ENCODE measurements at regions not wholly inside any gene's neighbourhood (a gene's known extent, or its start where the extent isn't known, plus 50 kb on each side); places are given as distances from the start of the nearest gene placed in this dataset.

DNA sequence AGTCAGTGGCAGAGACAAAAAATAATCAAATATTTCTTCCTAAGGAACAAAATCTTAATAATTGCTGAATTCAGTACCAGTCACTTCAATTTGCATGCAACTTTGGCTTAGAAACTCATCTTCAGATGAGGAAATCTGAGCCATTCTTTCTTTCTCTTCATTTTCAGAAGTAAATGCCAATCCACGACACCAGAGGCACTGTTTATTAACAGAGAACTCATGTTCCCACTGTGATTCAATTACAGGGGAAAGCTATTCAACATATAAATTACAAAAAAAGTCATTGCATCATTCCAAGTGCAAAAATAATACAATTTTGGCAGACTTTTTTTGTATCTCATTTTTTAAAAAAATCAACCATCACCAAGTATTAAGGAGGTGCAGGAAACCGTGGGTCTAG is 816.1 kb upstream of the TMEM132C start:
- Histone ChIP-seq H3K4me3 (ENCODE audit: low read depth, low read length) (no peak overlapping the region), H3K27me3 (ENCODE audit: control insufficient read depth, insufficient read depth, low read length) (0 out of 2 replicates have a peak, but pooled peaks cover 2% of the 10 kb centered on the region), H3K36me3 (ENCODE audit: control insufficient read depth, insufficient read depth, low read length) (no peaks in the 10 kb centered on the region)
- TF ChIP-seq, protein P1, sequence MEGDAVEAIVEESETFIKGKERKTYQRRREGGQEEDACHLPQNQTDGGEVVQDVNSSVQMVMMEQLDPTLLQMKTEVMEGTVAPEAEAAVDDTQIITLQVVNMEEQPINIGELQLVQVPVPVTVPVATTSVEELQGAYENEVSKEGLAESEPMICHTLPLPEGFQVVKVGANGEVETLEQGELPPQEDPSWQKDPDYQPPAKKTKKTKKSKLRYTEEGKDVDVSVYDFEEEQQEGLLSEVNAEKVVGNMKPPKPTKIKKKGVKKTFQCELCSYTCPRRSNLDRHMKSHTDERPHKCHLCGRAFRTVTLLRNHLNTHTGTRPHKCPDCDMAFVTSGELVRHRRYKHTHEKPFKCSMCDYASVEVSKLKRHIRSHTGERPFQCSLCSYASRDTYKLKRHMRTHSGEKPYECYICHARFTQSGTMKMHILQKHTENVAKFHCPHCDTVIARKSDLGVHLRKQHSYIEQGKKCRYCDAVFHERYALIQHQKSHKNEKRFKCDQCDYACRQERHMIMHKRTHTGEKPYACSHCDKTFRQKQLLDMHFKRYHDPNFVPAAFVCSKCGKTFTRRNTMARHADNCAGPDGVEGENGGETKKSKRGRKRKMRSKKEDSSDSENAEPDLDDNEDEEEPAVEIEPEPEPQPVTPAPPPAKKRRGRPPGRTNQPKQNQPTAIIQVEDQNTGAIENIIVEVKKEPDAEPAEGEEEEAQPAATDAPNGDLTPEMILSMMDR (IDR thresholded peaks at IDR 0.05; ENCODE audit: insufficient read depth, low read depth, low read length): no peak
- DNase-seq (ENCODE audit: low read depth): no peak
- ChIA-PET POLR2A (no interaction called here), CTCF (no interaction called here)

DNA sequence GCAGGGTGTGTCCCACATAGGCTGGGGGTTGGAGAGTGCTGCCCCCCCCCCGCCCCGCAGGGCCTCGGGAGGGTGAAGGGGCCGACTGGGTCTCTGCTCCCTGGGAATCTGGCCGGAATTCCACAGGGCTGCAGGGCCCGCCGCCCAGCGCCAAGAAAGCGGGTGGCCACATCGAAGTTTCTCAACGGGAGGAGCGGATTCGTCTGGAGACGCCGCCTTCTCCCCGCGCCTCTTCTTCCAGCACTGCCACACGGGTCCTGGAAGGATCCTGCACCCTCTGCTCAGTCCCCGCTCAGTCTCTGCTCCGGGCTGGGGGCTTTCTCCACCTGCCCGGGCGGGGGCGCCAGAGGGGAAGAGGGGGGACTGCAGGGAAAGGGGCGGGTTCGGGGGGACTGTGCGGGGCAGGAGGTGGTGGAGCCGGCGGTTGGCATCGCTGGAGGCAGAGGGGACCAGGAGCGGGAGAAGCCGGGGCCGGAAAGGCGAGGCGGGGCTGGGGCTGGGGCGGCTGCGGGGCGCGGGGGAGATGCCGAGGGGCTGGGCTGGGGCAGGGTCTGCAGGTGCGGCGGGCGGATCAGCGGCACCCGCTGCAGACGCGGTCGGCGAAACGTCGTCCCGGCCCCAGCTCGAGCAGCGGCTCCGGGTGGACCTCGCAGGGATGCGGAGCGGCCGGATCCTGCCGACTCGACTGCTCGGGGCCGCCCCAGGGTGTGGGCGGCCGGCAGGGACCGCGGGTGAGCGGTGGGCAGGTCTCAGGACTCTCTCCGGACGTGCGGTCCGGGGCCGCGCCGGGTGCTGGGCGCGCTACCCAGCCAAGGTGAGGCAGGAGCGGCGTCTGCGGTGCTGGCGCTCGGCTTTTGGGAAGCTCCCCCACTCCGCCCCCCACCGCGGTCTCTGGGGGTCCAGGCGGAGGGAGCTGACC is 811.4 kb upstream of the TMEM132C start:
- Histone ChIP-seq H3K4me3 (ENCODE audit: low read depth, low read length) (peak overlapping the region; percentile 33), H3K27me3 (ENCODE audit: control insufficient read depth, insufficient read depth, low read length) (peaks cover 7% of the 10 kb centered on the region), H3K36me3 (ENCODE audit: control insufficient read depth, insufficient read depth, low read length) (no peaks in the 10 kb centered on the region)
- TF ChIP-seq, protein P1 (IDR thresholded peaks at IDR 0.05; ENCODE audit: insufficient read depth, low read depth, low read length): peak; percentile 38
- no peak for DNase-seq (ENCODE audit: low read depth)
- ChIA-PET CTCF (interaction anchor here (0.8 to 1.0 kb wide), 2 partner anchors 222 to 257 kb away, joined by 3 to 4 read pairs; no protein-coding TSS in a partner anchor), POLR2A (no interaction called here)

DNA sequence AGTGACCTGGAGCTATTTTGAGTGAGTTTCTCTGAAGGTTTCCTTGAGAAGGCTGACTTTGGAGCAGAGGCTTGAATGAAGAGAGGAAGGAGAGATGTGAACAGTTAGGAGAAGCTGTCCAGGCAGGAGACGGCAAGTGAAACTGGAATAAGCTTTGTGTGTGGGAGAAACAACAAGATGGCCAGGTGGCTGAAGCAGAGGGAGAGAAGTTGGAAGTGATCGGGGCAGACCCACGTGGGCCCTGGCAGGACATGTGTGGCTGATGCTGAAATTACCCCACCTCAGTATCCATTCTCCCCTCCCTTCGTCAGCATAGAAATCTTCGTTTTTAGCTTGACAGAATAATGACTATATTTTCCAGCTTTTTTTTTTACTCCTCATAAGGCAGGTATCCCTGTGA is 809.2 kb upstream of the TMEM132C start:
- ChIA-PET POLR2A (interaction anchor here (0.6 kb wide), 1 partner anchor 35 kb away, joined by 4 read pairs; no protein-coding TSS in a partner anchor), CTCF (interaction anchor here (0.6 to 1.4 kb wide), 3 partner anchors 114 to 357 kb away, joined by 3 read pairs; no protein-coding TSS in a partner anchor)

DNA sequence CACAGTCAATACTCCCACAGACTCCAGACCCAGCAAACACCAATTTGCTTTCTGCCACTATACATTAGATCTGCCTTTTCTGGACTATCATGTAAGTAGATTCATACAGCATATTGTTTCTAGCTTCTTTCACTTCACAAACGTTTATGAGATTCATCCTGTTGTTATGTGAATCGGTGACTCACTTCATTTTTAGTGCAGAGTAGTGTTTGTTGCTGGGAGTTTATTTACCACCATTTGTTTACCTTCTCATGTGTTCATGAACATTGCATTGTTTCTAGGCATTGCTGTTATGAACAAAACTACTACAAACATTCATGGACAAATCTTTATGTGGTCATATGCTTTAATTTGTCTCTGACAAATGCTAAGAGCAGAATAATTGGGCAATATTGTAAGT is 807.8 kb upstream of the TMEM132C start:
- CTCF ChIA-PET: no interaction called here
- H3K36me3 ChIP-seq (ENCODE audit: control insufficient read depth, insufficient read depth, low read length): no peaks in the 10 kb centered on the region
- TF ChIP-seq, protein P1 (IDR thresholded peaks at IDR 0.05; ENCODE audit: insufficient read depth, low read depth, low read length): no peak
- no peak overlapping the region for H3K4me3 ChIP-seq (ENCODE audit: low read depth, low read length)
- peaks cover 6% of the 10 kb centered on the region for H3K27me3 ChIP-seq (ENCODE audit: control insufficient read depth, insufficient read depth, low read length)
- POLR2A ChIA-PET: no interaction called here
- DNase-seq (ENCODE audit: low read depth): no peak

More for the DNA sequence above, 809.2 kb upstream of the TMEM132C start:
- TF ChIP-seq, protein P1 (IDR thresholded peaks at IDR 0.05; ENCODE audit: insufficient read depth, low read depth, low read length): no peak
- no peaks in the 10 kb centered on the region for H3K36me3 ChIP-seq (ENCODE audit: control insufficient read depth, insufficient read depth, low read length)
- H3K4me3 ChIP-seq (ENCODE audit: low read depth, low read length): no peak overlapping the region
- DNase-seq (ENCODE audit: low read depth): no peak
- H3K27me3 ChIP-seq (ENCODE audit: control insufficient read depth, insufficient read depth, low read length): peaks cover 7% of the 10 kb centered on the region

DNA sequence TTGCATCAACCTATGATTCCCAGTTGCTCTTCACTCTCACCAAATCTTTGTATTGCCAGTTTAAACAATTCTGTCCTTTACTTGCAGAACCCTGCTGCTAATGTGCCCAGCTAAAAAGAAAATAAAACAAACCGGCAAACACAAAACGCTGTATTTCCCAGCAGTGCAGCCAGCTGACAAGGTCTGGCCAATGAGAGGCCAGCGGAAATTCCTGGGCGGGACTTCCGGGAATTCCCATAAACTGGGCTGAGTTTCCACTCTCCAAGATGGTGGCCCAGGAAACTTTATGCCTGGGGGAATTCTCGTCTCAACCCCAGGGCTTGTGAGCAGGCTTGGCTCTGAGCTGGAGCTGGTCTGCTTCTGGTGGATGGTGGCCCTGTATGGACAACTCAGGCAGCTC is 807.3 kb upstream of the TMEM132C start:
- TF ChIP-seq, protein P1 (IDR thresholded peaks at IDR 0.05; ENCODE audit: insufficient read depth, low read depth, low read length): no peak
- CTCF ChIA-PET: interaction anchor here (1.0 kb wide), 1 partner anchor 10 kb away, joined by 3 read pairs; no protein-coding TSS in a partner anchor
- H3K4me3 ChIP-seq (ENCODE audit: low read depth, low read length): no peak overlapping the region
- no peaks in the 10 kb centered on the region for H3K36me3 ChIP-seq (ENCODE audit: control insufficient read depth, insufficient read depth, low read length)
- POLR2A ChIA-PET: no interaction called here
- DNase-seq (ENCODE audit: low read depth): no peak
- H3K27me3 ChIP-seq (ENCODE audit: control insufficient read depth, insufficient read depth, low read length): peaks cover 5% of the 10 kb centered on the region
